HG02938 (cell line): ENCODE measurements at regions not wholly inside any gene's neighbourhood (a gene's known extent, or its start where the extent isn't known, plus 50 kb on each side); places are given as distances from the start of the nearest gene placed in this dataset.
"Not testable (repeated sequence)": the region's sequence is repeated elsewhere in the genome, so short reads cannot be mapped to it uniquely, and the experiment has no call there.

Source experiments
- ATAC-seq: cut with Tn5 transposase; IDR thresholded peaks from one replicate; pipeline ENCODE4 v1.9.1; 2021; ENCODE audit warnings: mild to moderate bottlenecking, moderate library complexity; ENCODE audit not compliant: unreplicated experiment

DNA sequence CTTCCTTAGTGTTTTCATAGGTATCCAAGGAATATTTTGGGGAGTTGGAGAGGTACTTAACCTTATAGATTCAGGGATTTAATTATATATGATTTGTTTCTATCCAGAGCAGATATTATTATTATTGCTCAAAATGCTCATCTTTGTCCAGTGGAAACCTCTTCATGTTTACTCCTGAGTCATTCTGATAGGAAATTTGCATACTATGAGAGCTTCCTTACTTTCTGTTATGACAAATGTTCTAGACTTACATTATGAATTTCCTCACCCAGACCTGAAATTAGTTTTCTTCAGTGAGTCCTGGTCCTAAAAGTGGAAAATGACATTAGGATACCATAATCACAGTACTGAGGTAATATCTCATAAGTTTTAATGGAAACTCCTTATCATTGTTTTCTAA, 57.5 kb upstream of the PLPPR5 start:
- peak; percentile 77 for ATAC-seq

DNA sequence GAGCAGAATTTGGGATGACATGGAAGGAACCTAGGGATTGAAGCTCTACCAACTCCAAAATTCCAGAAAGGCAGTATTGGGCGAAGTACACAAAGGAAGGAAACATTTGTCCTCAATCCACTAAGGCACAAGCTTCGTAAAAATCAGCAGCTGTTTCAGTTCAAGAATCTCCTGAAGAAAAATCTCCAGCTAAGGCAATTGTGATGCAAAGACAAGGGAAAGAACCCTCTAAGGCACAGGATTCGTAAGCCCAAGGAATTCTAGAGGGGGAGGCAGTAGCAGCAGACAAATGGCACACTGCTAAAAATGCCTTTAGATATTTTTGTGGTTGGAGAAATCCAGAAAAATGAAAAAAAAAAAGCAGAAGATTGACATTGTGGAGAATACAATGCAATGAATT, 64.5 kb upstream of the PLPPR5 start:
- no peak for ATAC-seq

DNA sequence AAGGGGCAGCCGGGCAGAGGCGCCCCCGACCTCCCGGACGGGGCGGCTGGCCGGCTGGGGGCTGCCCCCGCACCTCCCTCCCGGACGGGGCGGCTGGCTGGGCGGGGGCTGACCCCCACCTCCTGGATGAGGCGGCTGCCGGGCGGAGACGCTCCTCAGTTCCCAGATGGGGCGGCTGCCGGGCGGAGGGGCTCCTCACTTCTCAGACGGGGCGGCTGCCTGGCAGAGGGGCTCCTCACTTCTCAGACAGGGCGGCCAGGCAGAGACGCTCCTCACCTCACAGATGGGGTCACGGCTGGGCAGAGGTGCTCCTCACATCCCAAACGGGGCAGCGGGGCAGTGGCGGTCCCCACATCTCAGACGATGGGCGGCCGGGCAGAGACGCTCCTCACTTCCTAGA, 73.9 kb upstream of the PLPPR5 start:
- ATAC-seq = not testable (repeated sequence)

DNA sequence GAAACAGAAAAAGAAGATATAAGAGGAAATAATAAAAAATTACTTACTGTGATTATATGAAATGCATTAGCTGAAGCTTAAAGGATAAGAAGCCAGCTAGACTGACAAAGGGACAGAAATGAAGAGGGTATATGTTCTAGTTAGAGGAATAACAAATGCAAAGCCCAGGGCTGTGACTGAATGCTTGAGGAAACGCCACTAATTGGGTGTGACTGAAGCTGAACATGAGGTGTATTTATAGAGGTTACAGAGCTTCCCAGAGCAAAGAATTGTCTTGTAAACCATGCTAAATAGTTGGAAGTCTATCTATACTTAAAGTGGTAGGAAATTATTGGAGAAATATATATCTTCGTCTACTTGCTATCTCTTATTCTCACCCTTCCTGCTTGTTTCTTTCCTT, 77.7 kb upstream of the PLPPR5 start:
- ATAC-seq = no peak

DNA sequence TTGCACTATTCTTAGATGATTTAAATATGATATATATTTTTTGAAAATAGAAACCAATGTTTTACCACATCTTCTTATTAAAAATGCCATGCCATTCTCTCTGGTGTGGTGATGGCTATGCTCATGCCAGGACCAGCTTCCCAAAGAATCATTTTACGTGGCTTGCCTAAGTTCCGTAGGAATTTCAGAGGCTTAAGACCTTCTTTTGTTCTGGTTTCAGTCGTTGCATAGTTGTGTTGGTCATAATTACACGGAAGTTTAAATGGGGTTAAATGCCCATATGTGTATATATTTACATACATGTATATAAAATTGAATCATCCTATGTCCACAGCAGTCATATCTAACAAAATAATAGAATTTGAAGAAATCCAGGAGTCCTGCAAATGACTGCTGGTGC, 78.7 kb upstream of the PLPPR5 start:
- ATAC-seq = no peak

DNA sequence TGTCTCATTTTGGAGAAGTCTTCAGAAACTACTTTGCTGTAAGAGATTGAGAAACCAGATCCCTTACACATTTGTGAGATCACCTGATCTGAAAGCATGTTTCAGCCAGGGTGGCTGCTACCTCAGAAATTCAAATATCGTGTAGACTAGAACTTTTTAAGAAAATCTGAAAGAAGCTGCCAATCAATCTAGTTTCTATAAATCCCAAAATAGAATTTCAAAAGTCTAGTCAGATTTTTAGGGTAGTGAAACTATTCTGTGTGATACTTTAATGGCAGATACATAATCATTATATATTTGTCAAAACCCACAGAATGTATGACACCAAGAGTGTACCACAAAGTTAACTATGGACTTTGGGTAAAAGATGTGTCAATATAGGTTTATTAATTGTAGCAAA, 79.9 kb upstream of the PLPPR5 start:
- ATAC-seq = peak; percentile 92

DNA sequence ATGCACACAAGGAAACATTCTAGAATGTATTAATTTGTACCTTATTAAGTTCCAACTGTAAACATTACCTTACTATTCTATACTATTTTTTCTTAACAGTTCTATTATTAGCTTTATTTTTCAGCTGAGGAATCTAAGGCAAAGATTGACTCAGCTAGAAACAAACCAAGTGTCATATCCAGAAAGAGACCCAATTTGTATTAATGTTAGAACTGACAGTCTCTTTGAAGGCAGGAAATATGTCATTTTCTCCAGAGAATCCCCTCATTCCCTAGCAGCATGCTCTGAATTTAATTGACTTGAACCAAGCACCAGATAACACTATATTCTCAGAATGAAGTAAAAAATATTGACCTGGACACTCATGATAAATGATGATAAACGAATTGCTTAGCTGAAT, 81.4 kb upstream of the PLPPR5 start:
- ATAC-seq = no peak

DNA sequence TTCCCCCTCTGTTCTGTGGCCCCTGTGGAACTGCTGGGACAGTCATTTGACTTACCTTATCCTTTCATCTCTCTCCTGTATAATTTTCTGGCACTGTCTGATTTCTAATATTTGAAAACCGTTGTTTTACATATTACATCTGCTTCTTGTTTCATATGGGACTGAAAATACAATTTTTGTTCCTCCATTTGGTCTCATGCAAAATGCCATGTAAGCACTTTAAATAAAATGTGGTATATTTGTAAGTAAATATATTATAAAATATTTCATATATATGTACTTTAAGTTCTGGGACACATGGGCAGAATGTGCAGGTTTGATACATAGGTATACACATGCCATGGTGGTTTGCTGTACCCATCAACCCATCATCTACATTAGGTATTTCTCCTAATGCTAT, 93.9 kb upstream of the PLPPR5 start:
- no peak for ATAC-seq

DNA sequence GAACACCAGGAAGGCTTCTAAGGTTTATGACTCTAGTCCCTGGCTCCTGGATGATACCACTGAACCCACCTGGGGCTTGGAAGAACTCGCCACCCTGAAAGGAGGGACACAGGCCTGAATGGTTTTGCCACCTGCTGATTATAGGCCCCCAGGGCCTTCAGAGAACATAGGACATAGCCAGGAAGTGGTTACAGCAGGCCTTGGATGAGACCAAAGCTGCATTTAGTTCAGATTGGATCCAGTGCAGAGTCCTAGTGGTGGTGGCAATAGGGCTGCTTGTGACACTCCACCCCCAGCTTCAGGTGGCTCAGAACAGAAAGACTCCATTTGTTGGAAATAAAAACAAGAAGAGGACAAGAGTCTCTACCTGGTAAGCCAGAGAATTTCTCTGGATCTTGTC, 101.6 kb upstream of the PLPPR5 start:
- ATAC-seq = no peak

DNA sequence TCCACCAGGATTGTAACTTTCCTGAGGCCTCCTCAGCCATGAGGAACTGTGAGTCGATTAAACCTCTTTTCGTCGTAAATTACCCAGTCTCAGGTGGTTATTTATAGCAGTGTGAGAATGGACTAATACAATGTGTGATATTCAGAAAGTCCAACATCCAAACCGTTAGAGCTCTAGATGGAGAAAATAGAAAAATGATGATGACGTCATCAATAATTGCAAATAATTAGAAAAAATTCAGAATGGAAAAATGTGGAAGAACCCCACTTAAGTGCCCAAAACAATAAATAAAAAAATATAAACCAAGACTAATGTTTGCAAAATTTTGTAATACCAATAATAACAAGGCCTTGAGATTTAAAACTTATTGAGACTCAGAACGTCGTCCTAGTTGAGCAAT, 103.0 kb upstream of the PLPPR5 start:
- no peak for ATAC-seq

DNA sequence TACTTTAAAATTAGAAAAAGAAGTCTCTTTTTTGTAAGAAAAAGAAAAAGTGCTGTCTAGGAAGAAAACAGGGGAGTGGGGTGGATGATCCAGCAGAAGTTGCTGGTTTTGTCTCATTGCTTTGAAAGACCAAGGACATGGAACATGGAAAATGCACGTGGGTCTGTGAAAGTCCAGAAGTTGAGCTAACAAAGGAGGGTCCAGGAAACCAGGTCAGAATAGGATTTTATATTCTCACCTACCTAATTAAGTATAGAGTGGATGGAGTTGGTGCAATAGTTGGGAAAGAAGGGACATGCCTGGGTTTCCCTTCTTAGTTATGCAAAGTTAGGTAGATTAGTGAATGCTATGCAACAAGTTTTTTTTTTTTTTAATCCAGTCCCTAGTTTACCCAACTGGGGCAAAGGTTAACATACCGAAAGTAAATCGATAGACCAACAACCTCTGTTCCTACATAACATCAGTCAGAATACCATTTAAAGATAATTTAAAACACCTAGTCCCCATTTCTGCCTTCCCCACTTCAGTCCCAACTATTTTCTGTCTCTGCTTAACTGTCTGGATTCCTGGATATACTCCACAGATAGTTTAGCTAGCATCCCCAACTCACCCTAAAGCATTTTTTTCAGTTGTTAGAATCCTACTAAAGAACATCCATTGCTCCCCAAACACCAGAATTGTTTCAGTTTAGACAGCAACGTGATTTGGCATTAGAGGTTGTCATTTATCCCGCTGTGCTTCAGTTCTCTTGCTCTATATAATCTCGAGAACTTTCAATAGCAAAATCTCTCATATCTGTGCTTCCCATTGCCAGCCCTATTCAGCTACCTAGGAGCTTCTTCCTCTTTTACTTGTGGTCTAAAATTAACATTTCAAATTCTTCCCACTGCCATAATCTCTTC, 105.7 kb upstream of the PLPPR5 start:
- ATAC-seq = no peak

DNA sequence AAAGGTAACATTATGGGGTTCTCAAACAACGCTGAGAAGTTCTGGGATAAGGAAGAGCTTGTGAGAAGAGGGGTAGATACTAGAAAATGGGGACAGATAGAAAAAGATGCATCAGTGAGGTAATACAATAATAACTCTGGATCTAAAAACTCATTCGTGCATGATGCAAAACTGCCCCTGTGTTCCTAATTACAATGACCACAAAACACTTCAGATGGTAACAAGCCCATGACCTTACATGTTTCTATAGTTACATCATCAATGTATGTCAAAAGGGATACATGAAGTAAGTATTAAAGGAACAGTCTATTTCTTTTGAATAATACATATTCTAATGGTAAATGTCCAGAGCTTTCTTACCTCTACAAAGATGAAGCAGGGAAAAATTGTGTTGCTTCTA, 110.6 kb upstream of the PLPPR5 start:
- ATAC-seq = no peak

DNA sequence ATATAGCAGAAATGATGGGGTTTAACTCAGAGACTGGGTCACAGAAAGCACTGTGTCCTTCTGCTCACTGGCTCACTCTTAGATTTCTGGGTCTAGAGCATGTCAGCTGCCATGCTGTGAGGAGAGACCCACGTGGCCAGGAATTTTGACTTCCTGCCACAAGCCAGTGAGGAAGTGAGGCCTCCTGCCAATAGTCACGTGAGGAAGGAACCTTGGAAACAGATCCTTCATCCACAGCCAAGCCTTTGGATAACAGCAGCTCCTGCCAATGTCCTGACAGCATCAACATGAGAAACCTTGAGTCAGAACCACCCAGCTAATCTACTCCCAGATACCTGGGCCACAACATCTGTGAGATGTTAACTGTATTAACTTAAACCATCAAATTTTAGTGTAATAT, 114.5 kb upstream of the PLPPR5 start:
- ATAC-seq = no peak

DNA sequence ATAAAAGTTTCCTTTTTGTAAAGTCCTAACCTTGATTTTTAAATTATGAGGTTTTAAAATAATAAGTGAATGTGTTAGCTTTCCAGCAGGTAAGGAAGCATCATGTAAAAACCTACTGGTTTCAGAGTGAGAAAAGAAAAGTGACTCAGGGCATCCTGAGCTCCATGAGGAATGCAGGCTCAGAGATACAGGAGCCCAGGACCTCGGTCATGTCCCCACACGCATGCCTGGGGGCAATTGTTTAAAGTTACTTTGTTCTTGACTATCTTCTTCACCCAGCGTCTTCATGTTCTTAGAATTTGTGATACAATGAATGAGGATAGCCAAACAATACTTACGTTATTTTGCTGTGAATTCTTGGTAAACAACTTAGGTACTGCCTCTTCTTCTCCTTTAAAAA, 117.4 kb upstream of the PLPPR5 start:
- no peak for ATAC-seq

DNA sequence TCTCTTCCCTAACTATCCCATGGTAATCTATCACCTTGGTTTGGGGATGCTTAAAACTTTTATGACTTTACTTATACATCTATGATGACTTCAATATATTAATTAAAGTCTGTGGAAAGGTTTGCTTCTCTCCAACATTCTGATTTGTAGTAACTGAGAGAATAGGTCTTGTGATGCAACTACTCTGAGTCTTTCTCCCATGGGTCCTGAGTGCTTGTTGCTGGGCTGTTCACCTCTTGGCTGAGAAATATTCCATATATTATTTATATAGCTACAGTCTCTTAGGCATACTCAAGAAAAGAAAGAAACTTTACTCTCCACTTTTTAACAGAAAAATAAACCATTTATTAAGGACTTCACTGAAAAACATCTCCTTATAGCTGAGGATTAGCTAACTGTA, 119.3 kb upstream of the PLPPR5 start:
- no peak for ATAC-seq

DNA sequence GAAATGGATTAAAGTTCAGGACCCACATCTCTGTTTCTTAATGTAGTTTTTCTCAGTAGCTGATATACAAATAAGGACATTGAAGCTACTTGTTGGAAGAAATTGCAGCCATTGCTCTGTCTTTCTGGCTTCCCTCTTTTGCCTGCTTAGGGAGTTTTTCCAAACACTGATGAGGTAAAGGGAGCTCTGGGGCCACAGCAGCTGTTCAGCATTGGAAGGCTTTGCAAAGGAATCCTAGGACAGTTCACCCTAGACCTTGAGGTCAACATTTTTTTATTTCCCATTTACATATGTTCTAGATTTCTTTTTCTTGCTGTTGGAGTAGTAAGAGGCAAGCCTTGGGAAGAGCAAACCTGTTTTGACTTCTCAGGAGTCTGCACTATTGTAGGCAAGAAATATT, 126.9 kb upstream of the PLPPR5 start:
- ATAC-seq = no peak

DNA sequence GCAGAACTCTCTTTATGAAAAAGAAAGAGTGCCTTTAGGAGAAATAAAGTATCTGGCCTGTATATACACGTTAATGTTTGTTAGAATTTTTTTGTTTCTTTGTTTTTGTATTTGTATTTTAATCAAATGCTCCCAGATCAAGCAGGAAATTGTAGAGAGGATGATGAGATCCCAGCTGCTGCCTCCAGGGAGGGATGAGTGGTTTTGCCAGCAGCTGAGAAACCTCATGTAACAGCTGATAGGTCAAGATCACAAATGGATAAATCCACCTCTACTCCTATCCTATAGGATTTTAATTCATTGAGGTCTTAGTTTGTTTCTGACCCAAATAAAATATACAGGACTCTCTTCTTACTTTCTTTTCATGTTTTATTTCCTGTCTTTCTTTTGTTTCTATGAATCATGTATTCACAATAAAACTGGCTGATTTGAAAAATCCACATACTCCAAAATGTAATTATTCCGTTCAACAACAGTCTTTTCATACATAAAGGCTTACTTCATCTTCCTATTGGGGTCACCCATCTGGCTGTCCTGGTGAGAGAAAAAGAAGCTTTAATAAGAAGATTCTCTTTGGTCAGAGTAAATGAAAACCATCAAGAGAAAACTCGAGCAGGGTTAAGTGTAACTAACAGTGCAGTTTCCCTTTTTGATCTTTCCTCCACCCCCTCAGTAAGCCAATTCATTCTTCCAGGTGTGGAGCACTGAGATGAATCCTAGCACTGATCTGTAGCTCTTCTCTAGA, 129.3 kb upstream of the PLPPR5 start:
- ATAC-seq = no peak

DNA sequence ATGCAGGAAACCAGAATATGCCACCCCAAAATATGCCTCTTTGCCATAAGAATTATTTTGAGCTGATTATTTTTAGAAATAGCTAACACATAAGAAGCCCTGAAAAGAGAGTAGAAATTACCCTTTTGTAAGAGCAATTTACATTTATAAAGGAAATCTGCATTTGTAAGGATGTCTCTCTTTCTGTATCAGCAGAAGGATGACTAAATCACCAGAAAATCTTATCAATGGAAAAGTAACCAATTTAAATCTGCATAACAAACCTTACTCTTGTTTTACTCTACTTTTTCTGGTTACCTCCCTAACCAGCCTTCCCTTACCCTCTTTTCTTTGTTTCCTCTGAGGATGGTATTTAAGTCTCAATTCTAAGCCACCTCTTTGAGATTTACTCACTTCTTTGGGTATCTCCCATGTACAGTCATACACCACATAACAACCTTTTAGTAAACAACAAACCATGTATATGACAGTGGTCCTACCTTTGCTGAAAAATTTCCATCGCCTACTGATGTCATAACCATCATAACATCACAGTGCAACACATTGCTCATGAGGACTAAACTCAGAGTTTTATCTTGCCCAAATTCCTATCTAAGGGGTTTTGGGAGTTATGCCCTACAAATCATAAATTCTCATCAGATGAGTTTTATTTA, 126.6 kb upstream of the PLPPR4 start:
- ATAC-seq = no peak

DNA sequence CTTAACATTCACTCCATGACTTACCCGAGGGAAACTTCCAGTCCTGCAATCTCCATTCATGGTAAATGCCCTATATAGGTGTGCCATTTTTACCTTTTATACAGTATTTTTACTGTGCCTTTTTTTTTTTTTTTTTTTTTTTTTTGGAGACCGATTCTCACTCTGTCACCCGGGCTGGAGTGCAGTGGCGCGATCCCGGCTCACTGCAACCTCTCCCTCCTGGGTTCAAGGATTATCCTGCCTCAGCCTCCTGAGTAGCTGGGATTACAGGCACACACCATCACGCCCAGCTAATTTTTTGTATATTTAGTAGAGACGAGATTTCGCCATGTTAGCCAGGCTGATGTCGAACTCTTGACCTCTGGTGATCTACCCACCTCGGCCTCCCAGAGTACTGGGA, 124.4 kb upstream of the PLPPR4 start:
- no peak for ATAC-seq

DNA sequence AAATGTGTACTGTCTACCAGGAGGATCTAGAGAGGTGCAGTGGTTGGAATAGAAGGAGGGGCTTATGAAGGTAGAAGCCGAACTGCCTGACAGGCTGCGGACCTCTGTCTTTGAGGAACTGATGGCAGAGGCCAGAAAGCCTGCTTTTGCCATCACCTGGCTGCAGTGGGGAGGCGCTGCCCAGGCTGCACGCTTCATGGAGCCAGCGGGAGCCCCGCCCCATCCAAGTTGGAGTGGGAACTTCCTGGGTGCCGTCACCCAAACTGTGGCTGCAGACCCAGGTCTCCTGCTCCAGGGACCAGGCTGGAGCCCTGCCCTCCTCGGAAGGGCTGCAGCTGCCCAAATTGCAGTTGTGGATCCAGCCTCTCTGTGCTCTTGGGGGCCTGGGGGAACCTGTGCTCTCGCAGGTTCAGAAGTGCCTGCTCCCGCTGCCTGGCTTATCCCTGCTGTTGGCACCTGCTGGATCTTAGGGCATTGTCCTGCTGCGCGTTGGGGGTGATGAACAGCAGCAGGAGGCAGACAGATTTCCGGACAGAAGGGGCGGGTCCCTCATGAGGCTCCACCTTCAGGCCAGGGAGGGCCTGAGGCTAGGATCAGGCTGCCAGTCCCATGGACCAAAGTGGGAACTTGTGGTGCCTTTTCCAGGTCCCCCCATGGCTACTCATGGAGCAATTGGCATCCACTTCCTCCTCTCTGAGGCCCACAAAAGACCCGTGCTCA, 118.0 kb upstream of the PLPPR4 start:
- ATAC-seq = no peak

DNA sequence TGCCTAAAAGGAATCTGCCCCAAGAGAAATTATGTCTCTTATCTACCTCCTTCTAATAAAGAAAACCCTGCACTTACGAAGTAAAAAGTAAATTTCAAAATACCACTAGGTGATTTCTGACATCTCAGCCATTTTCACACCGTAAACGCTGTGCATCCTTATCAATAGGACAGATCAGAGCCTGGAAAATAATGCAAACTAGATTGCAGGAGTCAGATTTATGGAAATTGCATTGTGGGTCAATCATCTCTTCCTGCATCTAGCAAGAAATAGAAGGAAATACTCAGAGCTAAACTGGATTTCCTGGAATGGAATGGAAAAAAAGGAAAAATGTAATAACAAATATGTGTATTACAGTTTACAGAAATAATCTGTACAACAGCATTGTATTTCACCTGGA, 114.3 kb upstream of the PLPPR4 start:
- ATAC-seq = no peak
